ENCODE measurements at regions not wholly inside any gene's neighbourhood (a gene's known extent, or its start where the extent isn't known, plus 50 kb on each side); places are given as distances from the start of the nearest gene placed in this dataset.

- Histone ChIP-seq H3K27me3 (ENCODE audit: control insufficient read depth in 2 of 2, insufficient read depth in 2 of 2, low read length in 2 of 2) (peaks cover 2 to 4% of the 10 kb centered on the region in 2 donors), H3K4me2 (replicated peaks; ENCODE audit: extremely low read depth, low read length, poor library complexity, severe bottlenecking) (no peak overlapping the region), H2AFZ (ENCODE audit: insufficient read depth, low read depth, low read length, poor library complexity, severe bottlenecking) (no peak overlapping the region), H3K9ac (ENCODE audit: insufficient read depth, low read length, poor library complexity, severe bottlenecking) (no peak overlapping the region), H4K20me1 (ENCODE audit: insufficient read depth, low read length) (no peaks in the 10 kb centered on the region), H3K4me3 (replicated peaks in 1 of 3; ENCODE audit: low read depth in 2 of 3, low read length in 3 of 3) (no peak overlapping the region), H3K36me3 (replicated peaks in 1 of 2; ENCODE audit: control insufficient read depth in 1 of 2, insufficient read depth in 2 of 2, low read length in 2 of 2) (no peaks in the 10 kb centered on the region), H3K9me3 (replicated peaks in 1 of 2; ENCODE audit: control insufficient read depth in 1 of 2, insufficient read depth in 1 of 2, low read length in 2 of 2) (no peaks in the 10 kb centered on the region), H3K27ac (ENCODE audit: low read depth in 1 of 2, low read length in 2 of 2) (no peak overlapping the region), H3K79me2 (ENCODE audit: insufficient read depth, low read length) (no peaks in the 10 kb centered on the region), H3K4me1 (ENCODE audit: control insufficient read depth in 1 of 2, insufficient read depth in 2 of 2, low read length in 2 of 2) (no peaks in the 10 kb centered on the region)
- Mint-ChIP-seq H3K4me3 (no peak overlapping the region), H3K36me3 (no peaks in the 10 kb centered on the region), H3K27me3 (ENCODE audit: low read depth in 3 of 3) (peaks cover 0 to 3% (median 1%) of the 10 kb centered on the region in 3 donors), H3K4me1 (no peaks in the 10 kb centered on the region), H3K9me3 (no peaks in the 10 kb centered on the region), H3K27ac (no peak overlapping the region)
- 0% methylated on average over 1 of the region's 3 CpGs for WGBS (ENCODE audit: insufficient coverage)
- TF ChIP-seq, protein P1, sequence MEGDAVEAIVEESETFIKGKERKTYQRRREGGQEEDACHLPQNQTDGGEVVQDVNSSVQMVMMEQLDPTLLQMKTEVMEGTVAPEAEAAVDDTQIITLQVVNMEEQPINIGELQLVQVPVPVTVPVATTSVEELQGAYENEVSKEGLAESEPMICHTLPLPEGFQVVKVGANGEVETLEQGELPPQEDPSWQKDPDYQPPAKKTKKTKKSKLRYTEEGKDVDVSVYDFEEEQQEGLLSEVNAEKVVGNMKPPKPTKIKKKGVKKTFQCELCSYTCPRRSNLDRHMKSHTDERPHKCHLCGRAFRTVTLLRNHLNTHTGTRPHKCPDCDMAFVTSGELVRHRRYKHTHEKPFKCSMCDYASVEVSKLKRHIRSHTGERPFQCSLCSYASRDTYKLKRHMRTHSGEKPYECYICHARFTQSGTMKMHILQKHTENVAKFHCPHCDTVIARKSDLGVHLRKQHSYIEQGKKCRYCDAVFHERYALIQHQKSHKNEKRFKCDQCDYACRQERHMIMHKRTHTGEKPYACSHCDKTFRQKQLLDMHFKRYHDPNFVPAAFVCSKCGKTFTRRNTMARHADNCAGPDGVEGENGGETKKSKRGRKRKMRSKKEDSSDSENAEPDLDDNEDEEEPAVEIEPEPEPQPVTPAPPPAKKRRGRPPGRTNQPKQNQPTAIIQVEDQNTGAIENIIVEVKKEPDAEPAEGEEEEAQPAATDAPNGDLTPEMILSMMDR (IDR thresholded peaks at IDR 0.05) = no peak
- no peak for DNase-seq
- intact Hi-C loops (cut with micrococcal nuclease) = loop anchor here (10.0 kb wide), 2 partner anchors 199 to 239 kb away; no protein-coding TSS in a partner anchor
These were observed 72.7 kb upstream of the DCLK2 start for GRCh38 chr4:150005537-150005936.

DNA sequence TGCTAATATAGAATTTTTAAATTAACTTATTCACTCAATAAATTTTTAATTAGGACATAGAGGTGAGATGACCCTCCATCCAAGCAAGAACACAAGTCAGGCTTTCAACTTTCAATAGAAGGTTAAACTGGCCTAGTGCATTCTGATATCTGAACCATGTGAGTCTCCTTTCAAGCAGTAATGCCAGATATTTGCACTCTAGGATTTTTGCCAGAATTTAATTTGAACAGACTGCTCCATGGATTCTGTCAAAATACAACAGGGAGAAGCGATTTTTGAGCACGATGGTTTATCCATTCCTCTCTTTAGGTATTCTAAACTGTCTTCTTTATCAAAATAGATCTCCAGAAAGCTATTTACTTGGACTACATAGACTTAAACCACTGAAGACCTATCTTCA lies 72.0 kb upstream of the DCLK2 start:
- Histone ChIP-seq H3K4me1 (ENCODE audit: control insufficient read depth in 1 of 2, insufficient read depth in 2 of 2, low read length in 2 of 2) (no peaks in the 10 kb centered on the region), H3K27ac (ENCODE audit: low read depth in 1 of 2, low read length in 2 of 2) (no peak overlapping the region), H4K20me1 (ENCODE audit: insufficient read depth, low read length) (no peaks in the 10 kb centered on the region), H3K4me3 (replicated peaks in 1 of 3; ENCODE audit: low read depth in 2 of 3, low read length in 3 of 3) (no peak overlapping the region), H3K9ac (ENCODE audit: insufficient read depth, low read length, poor library complexity, severe bottlenecking) (no peak overlapping the region), H3K4me2 (replicated peaks; ENCODE audit: extremely low read depth, low read length, poor library complexity, severe bottlenecking) (no peak overlapping the region), H3K79me2 (ENCODE audit: insufficient read depth, low read length) (no peaks in the 10 kb centered on the region), H3K36me3 (replicated peaks in 1 of 2; ENCODE audit: control insufficient read depth in 1 of 2, insufficient read depth in 2 of 2, low read length in 2 of 2) (no peaks in the 10 kb centered on the region), H3K9me3 (replicated peaks in 1 of 2; ENCODE audit: control insufficient read depth in 1 of 2, insufficient read depth in 1 of 2, low read length in 2 of 2) (no peaks in the 10 kb centered on the region), H2AFZ (ENCODE audit: insufficient read depth, low read depth, low read length, poor library complexity, severe bottlenecking) (no peak overlapping the region), H3K27me3 (ENCODE audit: control insufficient read depth in 2 of 2, insufficient read depth in 2 of 2, low read length in 2 of 2) (peaks cover 2 to 4% of the 10 kb centered on the region in 2 donors)
- peaks cover 0 to 3% (median 1%) of the 10 kb centered on the region in 3 donors for H3K27me3 Mint-ChIP-seq (ENCODE audit: low read depth in 3 of 3)
- DNase-seq = no peak
- TF ChIP-seq, protein P1 (IDR thresholded peaks at IDR 0.05) = no peak
- no peaks in the 10 kb centered on the region for H3K4me1 Mint-ChIP-seq
- no peaks in the 10 kb centered on the region for H3K36me3 Mint-ChIP-seq
- H3K27ac Mint-ChIP-seq = no peak overlapping the region
- no peaks in the 10 kb centered on the region for H3K9me3 Mint-ChIP-seq
- WGBS (ENCODE audit: insufficient coverage) = 93% methylated on average over 2 of the region's 2 CpGs
- no peak overlapping the region for H3K4me3 Mint-ChIP-seq
- intact Hi-C loops (cut with micrococcal nuclease) = loop anchor here (10.0 kb wide), 2 partner anchors 199 to 239 kb away; no protein-coding TSS in a partner anchor

All from CD14-positive monocyte (primary cell).